Thyroid gland (tissue), 4 donors: ENCODE measurements at regions not wholly inside any gene's neighbourhood (a gene's known extent, or its start where the extent isn't known, plus 50 kb on each side); places are given as distances from the start of the nearest gene placed in this dataset.

ENCODE experiments used
- POLR2A ChIP-seq, 2 donors: fragments of 450-650 bp; IDR thresholded peaks; one replicate each; pipeline ENCODE4 v1.6.1; 2017; ENCODE audit warnings: antibody characterized with exemption in 2 of 2, mild to moderate bottlenecking in 2 of 2, moderate library complexity in 1 of 2
- TF ChIP-seq, protein P1 (sequence below), 6 experiments: fragments of 200-600 bp in 3 of 6; fragments of 450-650 bp in 3 of 6; sonication (generic) in 3 of 6; IDR thresholded peaks; one replicate each; pipeline ENCODE4 v1.5.1; 2016 to 2019; ENCODE audit warnings: antibody characterized with exemption in 6 of 6, mild to moderate bottlenecking in 2 of 6, inconsistent platforms in 1 of 6, moderate library complexity in 1 of 6

DNA sequence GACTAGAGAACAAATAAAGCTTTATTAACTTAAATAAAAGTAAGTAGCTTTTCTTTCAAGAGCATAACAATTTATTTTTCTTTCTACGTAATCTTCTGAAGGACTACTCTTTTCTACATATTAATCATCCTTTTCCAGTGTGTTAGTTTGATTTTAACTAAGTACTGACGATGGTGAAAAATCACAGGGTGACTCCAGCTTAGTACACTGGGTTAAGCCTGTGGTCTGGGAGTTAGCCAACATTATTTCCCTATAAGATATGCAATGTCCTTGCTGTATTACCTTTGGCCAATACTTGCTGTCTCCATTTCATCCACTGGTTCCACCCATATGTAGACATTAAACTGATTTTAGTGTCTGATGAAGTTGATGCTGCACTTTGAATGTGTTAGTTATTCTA lies 508.6 kb upstream of the SUCLG2 start:
- no peak for TF ChIP-seq POLR2A (IDR thresholded peaks at IDR 0.05)
- TF ChIP-seq, protein P1, sequence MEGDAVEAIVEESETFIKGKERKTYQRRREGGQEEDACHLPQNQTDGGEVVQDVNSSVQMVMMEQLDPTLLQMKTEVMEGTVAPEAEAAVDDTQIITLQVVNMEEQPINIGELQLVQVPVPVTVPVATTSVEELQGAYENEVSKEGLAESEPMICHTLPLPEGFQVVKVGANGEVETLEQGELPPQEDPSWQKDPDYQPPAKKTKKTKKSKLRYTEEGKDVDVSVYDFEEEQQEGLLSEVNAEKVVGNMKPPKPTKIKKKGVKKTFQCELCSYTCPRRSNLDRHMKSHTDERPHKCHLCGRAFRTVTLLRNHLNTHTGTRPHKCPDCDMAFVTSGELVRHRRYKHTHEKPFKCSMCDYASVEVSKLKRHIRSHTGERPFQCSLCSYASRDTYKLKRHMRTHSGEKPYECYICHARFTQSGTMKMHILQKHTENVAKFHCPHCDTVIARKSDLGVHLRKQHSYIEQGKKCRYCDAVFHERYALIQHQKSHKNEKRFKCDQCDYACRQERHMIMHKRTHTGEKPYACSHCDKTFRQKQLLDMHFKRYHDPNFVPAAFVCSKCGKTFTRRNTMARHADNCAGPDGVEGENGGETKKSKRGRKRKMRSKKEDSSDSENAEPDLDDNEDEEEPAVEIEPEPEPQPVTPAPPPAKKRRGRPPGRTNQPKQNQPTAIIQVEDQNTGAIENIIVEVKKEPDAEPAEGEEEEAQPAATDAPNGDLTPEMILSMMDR (IDR thresholded peaks at IDR 0.05): no peak
